Right hindlimb (tissue), 1 donor: ENCODE measurements at regions not wholly inside any gene's neighbourhood (a gene's known extent, or its start where the extent isn't known, plus 50 kb on each side); places are given as distances from the start of the nearest gene placed in this dataset.

ENCODE experiments used
- DNase-seq: peaks from one replicate; pipeline ENCODE4 v3.0.0-alpha.2; 2018

- DNase-seq, result no peak
Observed at GRCh38 chr6:139927236-139927635, 552.8 kb upstream of the CITED2 start.

DNA sequence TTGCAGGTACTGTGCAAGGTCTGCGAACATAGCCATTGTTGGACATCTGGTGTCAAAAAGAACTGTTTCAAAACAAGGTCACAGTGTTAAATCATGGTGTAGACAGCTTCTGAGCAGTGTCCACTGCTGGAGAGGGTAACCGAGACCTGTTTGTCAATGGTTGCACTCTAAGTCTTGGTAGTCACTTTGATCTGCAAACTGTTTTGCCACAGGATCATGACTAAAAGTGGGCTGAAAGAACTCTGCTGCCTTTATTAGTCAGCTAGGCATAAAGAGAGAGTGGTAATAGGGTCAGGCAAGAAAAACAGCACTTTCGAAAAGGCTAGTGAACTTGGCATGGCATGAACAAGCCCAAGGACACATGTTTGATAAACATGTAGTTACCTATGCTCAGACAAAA, 552.3 kb upstream of the CITED2 start:
- DNase-seq, result no peak

DNA sequence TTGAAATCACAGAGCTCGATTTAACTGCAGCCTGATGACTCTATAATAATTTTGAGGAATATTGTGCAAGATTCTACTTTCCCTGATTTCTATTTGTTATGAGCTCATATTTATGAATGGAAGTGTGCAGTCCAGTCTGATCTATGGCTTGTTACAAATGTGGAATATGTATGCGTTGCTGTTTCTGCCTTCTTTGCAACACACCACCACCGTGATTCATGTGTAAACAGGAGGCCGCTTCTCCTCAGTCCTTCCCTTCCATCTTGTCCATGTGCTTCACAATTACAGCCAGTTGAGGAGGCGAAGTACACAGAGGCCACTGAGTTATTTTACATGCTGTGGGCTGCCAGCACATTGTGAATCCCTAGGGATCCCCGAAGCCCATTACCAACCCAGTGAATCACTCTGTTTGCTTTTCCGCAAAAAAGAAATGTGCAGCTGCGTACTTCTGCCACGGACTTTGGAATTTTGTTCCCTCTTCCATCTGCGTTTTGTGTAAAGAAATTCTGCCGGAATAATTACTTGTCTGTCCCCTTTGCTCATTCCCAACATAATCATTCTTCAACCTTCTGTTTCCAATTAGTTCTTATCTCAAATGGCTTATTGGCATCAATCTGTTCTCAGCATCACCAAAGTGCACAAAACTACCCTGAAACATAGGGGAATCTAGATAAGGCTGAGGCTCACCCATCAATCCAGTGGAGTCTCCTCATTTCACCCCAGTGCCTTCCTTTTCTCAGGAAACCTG, 551.6 kb upstream of the CITED2 start:
- DNase-seq, result peak; percentile 56

- no peak for DNase-seq
Observed at GRCh38 chr6:139923964-139924475, 549.6 kb upstream of the CITED2 start.

DNA sequence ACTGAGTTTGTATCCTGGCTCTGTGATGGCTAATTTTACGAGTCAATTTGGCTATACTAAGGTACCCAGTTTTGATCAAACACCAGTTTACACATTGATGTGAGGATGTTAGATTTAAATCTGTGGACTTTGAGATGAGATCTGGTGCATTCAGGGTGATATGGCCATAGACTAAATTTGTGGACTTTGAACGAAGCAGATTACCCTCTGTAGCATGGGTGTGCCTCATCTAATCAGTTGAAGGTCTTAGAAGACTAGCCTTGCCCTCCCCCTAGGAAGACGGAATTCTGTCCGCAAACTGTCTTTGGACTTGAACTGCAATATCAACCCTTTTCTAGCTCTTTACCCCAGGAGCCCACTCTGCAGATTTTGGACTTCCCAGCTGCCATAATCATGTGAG, 547.8 kb upstream of the CITED2 start:
- DNase-seq, result no peak

GRCh38 chr6:139920776-139921100, 546.3 kb upstream of the CITED2 start:
- DNase-seq, result no peak

- no peak for DNase-seq
Observed at GRCh38 chr6:139920027-139920775, 545.8 kb upstream of the CITED2 start.

- no peak for DNase-seq
Observed at GRCh38 chr6:139919107-139920026, 544.9 kb upstream of the CITED2 start.

- no peak for DNase-seq
Observed at GRCh38 chr6:139917951-139918630, 543.6 kb upstream of the CITED2 start.

- no peak for DNase-seq
Observed at GRCh38 chr6:139914910-139915309, 540.5 kb upstream of the CITED2 start.

DNA sequence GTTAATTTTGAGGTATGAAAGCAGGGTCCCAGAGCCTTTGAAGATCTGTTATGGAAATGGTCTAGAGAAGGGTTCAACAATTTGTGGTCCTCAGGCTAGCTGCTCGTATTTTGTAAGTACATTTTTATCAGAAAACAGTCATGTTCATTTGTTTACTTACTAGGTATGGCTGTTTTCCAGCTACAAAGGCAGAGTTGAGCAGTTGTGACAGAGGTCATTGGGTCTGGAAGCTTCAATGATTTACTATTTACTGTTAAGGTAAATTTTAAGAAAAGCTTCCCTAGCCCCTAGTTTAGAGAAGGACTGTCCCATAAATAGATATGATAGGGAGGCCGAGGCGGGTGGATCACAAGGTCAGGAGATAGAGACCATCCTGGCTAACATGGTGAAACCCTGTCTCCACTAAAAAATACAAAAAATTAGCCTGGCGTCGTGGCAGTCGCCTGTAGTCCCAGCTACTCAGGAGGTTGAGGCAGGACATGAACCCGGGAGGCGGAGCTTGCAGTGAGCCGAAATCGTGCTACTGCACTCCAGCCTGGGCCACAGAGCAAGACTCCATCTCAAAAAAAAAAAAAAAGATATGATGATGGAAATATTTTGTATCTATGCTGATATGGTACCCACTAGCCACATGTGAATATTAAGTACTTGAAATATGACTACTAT, 538.4 kb upstream of the CITED2 start:
- no peak for DNase-seq

DNA sequence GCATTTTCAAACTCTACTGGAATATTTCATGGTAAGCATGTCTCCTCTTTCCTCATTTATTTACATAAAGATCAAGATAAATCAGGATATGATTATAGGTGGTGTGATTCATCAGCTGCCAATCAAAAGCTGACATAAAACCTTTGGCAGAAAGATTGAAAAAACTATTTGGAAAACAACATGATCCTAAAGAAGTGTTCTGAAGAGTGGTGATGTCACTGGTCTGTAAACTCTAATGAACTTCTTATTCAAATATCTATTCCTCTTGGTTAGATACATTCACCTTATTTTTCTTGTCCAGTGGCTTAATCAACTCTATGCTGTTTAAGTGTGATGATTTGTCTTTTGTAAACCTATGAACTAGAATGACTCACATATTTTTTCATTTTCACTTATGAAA, 535.5 kb upstream of the CITED2 start:
- DNase-seq, result no peak

- no peak for DNase-seq
Observed at GRCh38 chr6:139905404-139906052, 531.1 kb upstream of the CITED2 start.

DNA sequence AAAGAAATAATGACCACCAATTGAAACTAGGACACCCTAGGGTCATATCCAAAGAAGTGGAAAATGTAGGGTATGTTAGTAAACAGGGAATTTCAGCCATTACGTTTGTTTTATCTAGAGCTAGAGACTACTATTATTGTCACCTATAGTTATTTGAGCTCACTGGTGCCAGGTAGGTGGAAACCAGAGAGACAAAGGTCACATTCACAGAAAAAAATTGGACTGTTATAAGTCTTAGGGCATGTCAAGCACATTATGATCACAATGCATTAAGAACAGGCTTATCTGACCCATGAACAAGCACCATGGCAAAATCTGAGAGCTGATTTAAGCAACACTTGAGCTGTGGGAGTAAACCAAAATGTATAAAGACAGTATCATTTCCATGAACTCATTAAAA, 530.1 kb upstream of the CITED2 start:
- DNase-seq, result no peak

GRCh38 chr6:139904158-139904533, 529.7 kb upstream of the CITED2 start:
- no peak for DNase-seq

DNA sequence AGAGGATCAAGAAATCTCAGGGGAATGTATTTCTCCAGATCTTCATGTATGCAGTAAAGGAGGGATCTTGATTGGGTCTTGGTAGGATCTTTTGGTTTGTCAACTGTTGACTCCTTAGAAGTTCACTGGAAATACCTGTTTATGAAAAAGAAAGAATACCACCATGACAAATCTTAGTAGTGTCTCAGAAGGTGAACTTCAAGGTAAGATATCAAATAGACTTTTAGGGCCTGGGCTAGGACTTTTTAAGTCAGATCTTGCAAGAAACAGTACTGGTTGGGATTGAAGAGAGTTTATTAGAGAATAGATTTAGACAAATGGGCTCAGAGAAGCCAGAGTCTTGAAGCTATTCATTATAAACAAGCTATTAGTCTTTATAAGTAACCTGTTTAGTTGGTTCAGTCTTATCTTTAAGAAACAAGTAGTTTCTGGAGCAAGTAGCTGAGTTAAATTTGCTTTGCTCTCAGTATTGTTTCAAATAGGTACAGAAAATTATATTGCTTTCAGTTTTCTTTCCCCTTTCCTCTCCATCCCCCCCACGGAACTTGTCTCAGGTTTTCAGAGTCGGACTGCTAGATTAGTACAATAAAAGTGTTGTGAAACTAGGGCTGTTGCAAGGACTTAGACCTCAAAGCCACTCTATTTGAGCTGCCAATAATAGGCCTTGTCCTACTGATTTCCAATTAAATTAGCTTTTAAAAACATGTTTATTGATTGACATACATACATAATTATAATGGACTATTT, 529.1 kb upstream of the CITED2 start:
- no peak for DNase-seq

GRCh38 chr6:139895205-139895793, 520.9 kb upstream of the CITED2 start:
- DNase-seq, result no peak

DNA sequence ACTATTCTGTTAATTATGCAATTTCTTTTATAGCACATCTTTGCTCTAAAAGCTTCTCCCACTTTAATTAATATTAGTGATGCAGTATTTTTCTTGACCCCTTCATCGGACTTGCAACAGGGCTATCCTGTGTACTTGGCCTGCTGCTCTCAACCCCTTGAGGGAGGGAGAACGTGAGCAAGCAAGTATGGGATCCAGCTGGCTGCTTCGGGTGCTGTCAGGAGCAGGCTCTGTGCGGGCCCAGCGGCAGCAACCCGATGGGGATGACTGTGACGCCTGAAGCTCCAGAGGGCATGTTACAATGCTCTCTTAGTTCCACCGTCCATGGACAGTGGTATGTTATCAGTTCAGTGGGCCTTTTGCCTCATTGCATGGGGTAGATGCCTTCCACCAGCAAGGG, 519.8 kb upstream of the CITED2 start:
- no peak for DNase-seq

- no peak for DNase-seq
Observed at GRCh38 chr6:139891471-139891870, 517.0 kb upstream of the CITED2 start.

DNA sequence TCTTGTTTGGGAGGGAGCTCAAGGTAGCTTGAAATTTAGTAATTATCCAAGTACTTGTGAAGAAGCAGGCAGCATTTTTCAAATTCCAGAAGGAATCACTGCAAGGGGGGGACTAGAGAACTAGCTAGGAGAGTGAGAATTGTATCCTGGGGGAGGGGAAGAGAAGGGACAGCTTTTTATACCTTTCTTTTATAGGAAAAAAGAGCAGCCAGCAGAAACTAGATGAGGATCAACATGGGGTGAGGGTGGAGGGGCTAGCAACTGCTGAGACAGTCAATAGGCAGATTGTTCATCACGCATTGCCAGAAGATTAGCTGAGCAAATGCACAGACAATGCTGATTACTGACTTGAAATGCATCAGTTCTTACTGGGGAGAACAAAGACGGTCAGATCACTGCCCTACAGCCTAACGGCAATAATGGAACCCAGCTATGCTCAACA, 514.3 kb upstream of the CITED2 start:
- peak; percentile 28 for DNase-seq
